ENCODE measurements at regions not wholly inside any gene's neighbourhood (a gene's known extent, or its start where the extent isn't known, plus 50 kb on each side); places are given as distances from the start of the nearest gene placed in this dataset.

DNA sequence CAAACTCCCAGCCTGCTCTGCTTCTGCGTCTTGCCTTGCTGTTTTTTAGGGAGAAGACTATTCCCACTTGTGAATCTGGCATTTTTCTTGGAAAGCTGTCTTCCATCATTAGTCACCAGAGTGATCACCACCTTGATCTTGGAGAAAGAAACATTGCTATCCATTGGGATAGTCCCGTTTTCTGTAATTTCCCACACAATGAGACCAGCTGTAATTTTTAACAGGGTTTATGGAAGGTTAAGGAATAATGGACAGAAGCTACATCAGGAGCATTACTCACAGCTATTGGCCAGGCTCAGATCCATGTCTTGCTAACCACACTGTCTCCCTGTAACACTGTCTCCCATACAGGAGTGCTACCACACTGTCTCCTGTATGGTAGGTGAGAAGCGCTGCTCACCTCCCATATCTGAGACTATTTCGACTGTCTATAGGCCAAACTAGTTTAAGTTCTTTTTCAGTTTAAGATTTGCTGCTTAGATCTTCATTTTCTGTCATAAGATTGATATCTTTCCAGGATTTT lies 523.0 kb downstream of the SPRY1 start:
- TF ChIP-seq, protein P1, sequence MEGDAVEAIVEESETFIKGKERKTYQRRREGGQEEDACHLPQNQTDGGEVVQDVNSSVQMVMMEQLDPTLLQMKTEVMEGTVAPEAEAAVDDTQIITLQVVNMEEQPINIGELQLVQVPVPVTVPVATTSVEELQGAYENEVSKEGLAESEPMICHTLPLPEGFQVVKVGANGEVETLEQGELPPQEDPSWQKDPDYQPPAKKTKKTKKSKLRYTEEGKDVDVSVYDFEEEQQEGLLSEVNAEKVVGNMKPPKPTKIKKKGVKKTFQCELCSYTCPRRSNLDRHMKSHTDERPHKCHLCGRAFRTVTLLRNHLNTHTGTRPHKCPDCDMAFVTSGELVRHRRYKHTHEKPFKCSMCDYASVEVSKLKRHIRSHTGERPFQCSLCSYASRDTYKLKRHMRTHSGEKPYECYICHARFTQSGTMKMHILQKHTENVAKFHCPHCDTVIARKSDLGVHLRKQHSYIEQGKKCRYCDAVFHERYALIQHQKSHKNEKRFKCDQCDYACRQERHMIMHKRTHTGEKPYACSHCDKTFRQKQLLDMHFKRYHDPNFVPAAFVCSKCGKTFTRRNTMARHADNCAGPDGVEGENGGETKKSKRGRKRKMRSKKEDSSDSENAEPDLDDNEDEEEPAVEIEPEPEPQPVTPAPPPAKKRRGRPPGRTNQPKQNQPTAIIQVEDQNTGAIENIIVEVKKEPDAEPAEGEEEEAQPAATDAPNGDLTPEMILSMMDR (IDR thresholded peaks at IDR 0.05), result no peak
- no peak for TF ChIP-seq POLR2A (IDR thresholded peaks at IDR 0.05)

Data from esophagus squamous epithelium (tissue), 4 donors.